Upper lobe of left lung (tissue), 4 donors: ENCODE measurements at regions not wholly inside any gene's neighbourhood (a gene's known extent, or its start where the extent isn't known, plus 50 kb on each side); places are given as distances from the start of the nearest gene placed in this dataset.

Source experiments
- EP300 ChIP-seq, 4 donors: sonication (generic); formaldehyde crosslinking; IDR thresholded peaks; one replicate each; pipeline ENCODE4 v1.5.1; 2017; ENCODE audit warnings: antibody characterized with exemption in 4 of 4, control low read depth in 2 of 4
- POLR2A ChIP-seq, 4 donors: fragments of 450-650 bp; IDR thresholded peaks; one replicate each; pipeline ENCODE4 v1.5.1; 2016 to 2017; ENCODE audit warnings: antibody characterized with exemption in 4 of 4, mild to moderate bottlenecking in 2 of 4
- POLR2AphosphoS5 ChIP-seq, 2 donors: sonication (generic); formaldehyde crosslinking; IDR thresholded peaks; one replicate each; pipeline ENCODE4 v1.5.1; 2017; ENCODE audit warnings: antibody characterized with exemption in 2 of 2
- TF ChIP-seq, protein P1 (sequence below), 6 experiments: fragments of 450-650 bp in 4 of 6; fragments of 200-600 bp in 2 of 6; sonication (generic) in 2 of 6; IDR thresholded peaks; one replicate each; pipeline ENCODE4 v1.5.1; 2016 to 2019; ENCODE audit warnings: antibody characterized with exemption in 6 of 6

- TF ChIP-seq POLR2AphosphoS5 (IDR thresholded peaks at IDR 0.05) (no peak), POLR2A (IDR thresholded peaks at IDR 0.05) (no peak), EP300 (IDR thresholded peaks at IDR 0.05) (no peak)
- TF ChIP-seq, protein P1, sequence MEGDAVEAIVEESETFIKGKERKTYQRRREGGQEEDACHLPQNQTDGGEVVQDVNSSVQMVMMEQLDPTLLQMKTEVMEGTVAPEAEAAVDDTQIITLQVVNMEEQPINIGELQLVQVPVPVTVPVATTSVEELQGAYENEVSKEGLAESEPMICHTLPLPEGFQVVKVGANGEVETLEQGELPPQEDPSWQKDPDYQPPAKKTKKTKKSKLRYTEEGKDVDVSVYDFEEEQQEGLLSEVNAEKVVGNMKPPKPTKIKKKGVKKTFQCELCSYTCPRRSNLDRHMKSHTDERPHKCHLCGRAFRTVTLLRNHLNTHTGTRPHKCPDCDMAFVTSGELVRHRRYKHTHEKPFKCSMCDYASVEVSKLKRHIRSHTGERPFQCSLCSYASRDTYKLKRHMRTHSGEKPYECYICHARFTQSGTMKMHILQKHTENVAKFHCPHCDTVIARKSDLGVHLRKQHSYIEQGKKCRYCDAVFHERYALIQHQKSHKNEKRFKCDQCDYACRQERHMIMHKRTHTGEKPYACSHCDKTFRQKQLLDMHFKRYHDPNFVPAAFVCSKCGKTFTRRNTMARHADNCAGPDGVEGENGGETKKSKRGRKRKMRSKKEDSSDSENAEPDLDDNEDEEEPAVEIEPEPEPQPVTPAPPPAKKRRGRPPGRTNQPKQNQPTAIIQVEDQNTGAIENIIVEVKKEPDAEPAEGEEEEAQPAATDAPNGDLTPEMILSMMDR (IDR thresholded peaks at IDR 0.05): no peak
Observed at GRCh38 chr1:60699325-60699724, 383.0 kb upstream of the NFIA start.
